SU-DHL-6 (cell line): ENCODE measurements at regions not wholly inside any gene's neighbourhood (a gene's known extent, or its start where the extent isn't known, plus 50 kb on each side); places are given as distances from the start of the nearest gene placed in this dataset.

Source experiments
- H2AFZ ChIP-seq: fragments of 200-600 bp; sonication (generic); 2 replicates; pipeline ENCODE4 v1.6.1; 2014; ENCODE audit warnings: low read depth, mild to moderate bottlenecking, moderate library complexity, mixed read lengths, antibody characterized with exemption, low read length; ENCODE audit not compliant: severe bottlenecking
- H3F3A ChIP-seq: fragments of 200-600 bp; shearing (Covaris generic); 2 replicates; pipeline ENCODE4 v1.6.0; 2016; ENCODE audit warnings: antibody characterized with exemption, mild to moderate bottlenecking; ENCODE audit not compliant: insufficient read depth
- H3K27ac ChIP-seq: fragments of 200-600 bp; sonication (generic); 2 replicates; pipeline ENCODE4 v1.5.1; 2016; ENCODE audit warnings: low read depth, mild to moderate bottlenecking, low read length, moderate library complexity, mixed read lengths
- H3K27me3 ChIP-seq: fragments of 200-600 bp; sonication (generic), shearing (Covaris generic); 2 replicates; pipeline ENCODE4 v1.6.0; 2014; ENCODE audit warnings: mild to moderate bottlenecking, low read length
- H3K36me3 ChIP-seq: fragments of 200-600 bp; sonication (generic); 2 replicates; pipeline ENCODE4 v1.6.1; 2014; ENCODE audit warnings: mild to moderate bottlenecking, low read length, mixed read lengths
- H3K4me2 ChIP-seq: fragments of 300-600, 200-600 bp; shearing (Covaris generic), sonication (generic); 2 replicates; pipeline ENCODE4 v1.6.0; 2014; ENCODE audit warnings: low read length, low read depth, mild to moderate bottlenecking; ENCODE audit not compliant: poor library complexity, severe bottlenecking
- H3K4me3 ChIP-seq: fragments of 200-600 bp; sonication (generic); 2 replicates; pipeline ENCODE4 v1.5.1; 2014; ENCODE audit warnings: antibody characterized with exemption, low read length, mild to moderate bottlenecking, mixed read lengths; ENCODE audit not compliant: insufficient read depth, poor library complexity, severe bottlenecking
- H3K79me2 ChIP-seq: fragments of 200-600 bp; sonication (generic); 2 replicates; pipeline ENCODE4 v1.6.1; 2014; ENCODE audit warnings: mild to moderate bottlenecking, low read length, moderate library complexity; ENCODE audit not compliant: insufficient read depth
- H3K9ac ChIP-seq: fragments of 200-600 bp; sonication (generic); 2 replicates; pipeline ENCODE4 v1.7.0; 2014; ENCODE audit warnings: mild to moderate bottlenecking, low read length
- H3K9me2 ChIP-seq: fragments of 200-600 bp; sonication (generic); replicated peaks from 2 replicates; pipeline ENCODE4 v1.6.1; 2014; ENCODE audit warnings: low read length; ENCODE audit not compliant: insufficient read depth
- H3K9me3 ChIP-seq: fragments of 200-600 bp; sonication (generic); 2 replicates; pipeline ENCODE4 v1.6.1; 2014; ENCODE audit warnings: low read length, mixed read lengths; ENCODE audit not compliant: insufficient read depth
- H4K20me1 ChIP-seq: fragments of 200-600 bp; sonication (generic); 2 replicates; pipeline ENCODE4 v1.6.1; 2014; ENCODE audit warnings: low read depth, mild to moderate bottlenecking, antibody characterized with exemption, low read length, moderate library complexity, mixed read lengths
- EZH2phosphoT487 ChIP-seq: fragments of 200-600 bp; sonication (generic), shearing (Covaris generic); conservative IDR thresholded peaks from 2 replicates; pipeline ENCODE4 v1.6.1; 2018; ENCODE audit warnings: mild to moderate bottlenecking, antibody characterized with exemption, low read length, moderate library complexity, mixed read lengths
- TF ChIP-seq, protein P1 (sequence below): fragments of 200-600 bp; sonication (generic); IDR thresholded peaks from one replicate; pipeline ENCODE4 v1.5.1; 2017; ENCODE audit warnings: antibody characterized with exemption, mild to moderate bottlenecking, low read length, moderate library complexity; ENCODE audit not compliant: insufficient read depth, poor library complexity, severe bottlenecking

DNA sequence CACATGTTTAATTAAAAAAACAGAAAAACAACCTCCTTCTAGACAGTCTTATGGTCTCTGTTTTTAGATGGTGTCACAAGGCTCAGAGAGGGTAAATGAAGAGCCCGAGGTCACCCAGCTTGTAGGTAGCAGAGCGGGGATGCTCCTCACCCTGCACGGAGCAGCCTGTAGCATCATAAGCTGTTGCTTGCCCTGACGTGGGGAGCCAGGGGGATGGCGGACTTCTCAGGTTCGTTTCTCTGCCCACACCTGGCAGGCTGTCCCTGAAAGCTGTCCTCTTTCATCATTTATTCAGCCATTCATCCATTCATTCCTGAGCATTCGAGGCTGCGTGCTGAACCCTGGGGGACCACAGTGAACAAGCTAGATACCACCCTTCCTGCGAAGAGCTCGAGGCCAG, 75.7 kb upstream of the KSR1 start:
- H3K4me2 ChIP-seq = no peak overlapping the region
- H3K9ac ChIP-seq = no peak overlapping the region

DNA sequence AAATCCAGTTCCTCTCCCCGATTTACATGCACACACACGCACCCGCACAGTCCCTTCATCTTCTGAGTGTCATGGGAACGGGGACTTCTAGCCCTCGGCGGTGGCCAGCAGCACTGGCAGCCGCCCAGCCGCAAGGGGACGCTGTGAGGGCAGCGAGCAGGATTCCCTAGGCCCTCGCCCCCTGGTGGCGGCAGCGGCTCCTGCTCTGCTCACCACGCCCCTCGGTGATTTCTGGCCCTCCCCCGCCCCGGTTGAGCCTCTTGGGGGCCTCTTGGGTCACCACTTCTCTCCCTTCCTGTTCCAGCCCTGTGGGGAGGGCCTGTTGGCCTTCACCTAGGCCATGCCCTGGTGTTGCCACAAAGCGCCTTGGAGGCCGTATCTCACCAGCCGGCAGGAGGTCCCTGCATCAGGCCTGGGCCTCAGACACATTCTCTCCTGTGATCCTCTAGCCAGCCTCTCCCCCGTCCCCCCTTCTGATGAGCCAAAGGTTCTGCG, 75.2 kb upstream of the KSR1 start:
- no peaks in the 10 kb centered on the region for H3F3A ChIP-seq
- no peaks in the 10 kb centered on the region for H3K9me2 ChIP-seq
- H3K4me3 ChIP-seq = no peak overlapping the region
- H3K4me2 ChIP-seq = no peak overlapping the region
- H3K27me3 ChIP-seq = no peaks in the 10 kb centered on the region
- no peak for TF ChIP-seq EZH2phosphoT487
- TF ChIP-seq, protein P1, sequence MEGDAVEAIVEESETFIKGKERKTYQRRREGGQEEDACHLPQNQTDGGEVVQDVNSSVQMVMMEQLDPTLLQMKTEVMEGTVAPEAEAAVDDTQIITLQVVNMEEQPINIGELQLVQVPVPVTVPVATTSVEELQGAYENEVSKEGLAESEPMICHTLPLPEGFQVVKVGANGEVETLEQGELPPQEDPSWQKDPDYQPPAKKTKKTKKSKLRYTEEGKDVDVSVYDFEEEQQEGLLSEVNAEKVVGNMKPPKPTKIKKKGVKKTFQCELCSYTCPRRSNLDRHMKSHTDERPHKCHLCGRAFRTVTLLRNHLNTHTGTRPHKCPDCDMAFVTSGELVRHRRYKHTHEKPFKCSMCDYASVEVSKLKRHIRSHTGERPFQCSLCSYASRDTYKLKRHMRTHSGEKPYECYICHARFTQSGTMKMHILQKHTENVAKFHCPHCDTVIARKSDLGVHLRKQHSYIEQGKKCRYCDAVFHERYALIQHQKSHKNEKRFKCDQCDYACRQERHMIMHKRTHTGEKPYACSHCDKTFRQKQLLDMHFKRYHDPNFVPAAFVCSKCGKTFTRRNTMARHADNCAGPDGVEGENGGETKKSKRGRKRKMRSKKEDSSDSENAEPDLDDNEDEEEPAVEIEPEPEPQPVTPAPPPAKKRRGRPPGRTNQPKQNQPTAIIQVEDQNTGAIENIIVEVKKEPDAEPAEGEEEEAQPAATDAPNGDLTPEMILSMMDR = peak; percentile 99
- no peaks in the 10 kb centered on the region for H3K9me3 ChIP-seq
- H2AFZ ChIP-seq = no peak overlapping the region
- no peaks in the 10 kb centered on the region for H3K36me3 ChIP-seq
- H3K9ac ChIP-seq = no peak overlapping the region
- H3K79me2 ChIP-seq = no peaks in the 10 kb centered on the region
- H3K27ac ChIP-seq = no peak overlapping the region
- H4K20me1 ChIP-seq = no peaks in the 10 kb centered on the region

More for the DNA sequence above, 75.7 kb upstream of the KSR1 start:
- no peak overlapping the region for H3K27ac ChIP-seq
- no peaks in the 10 kb centered on the region for H3K27me3 ChIP-seq
- no peaks in the 10 kb centered on the region for H3K79me2 ChIP-seq
- H3K36me3 ChIP-seq = no peaks in the 10 kb centered on the region
- no peaks in the 10 kb centered on the region for H3K9me2 ChIP-seq
- TF ChIP-seq, protein P1 = no peak
- no peak for TF ChIP-seq EZH2phosphoT487
- no peak overlapping the region for H3K4me3 ChIP-seq
- H3F3A ChIP-seq = no peaks in the 10 kb centered on the region
- H3K9me3 ChIP-seq = no peaks in the 10 kb centered on the region
- no peaks in the 10 kb centered on the region for H4K20me1 ChIP-seq
- H2AFZ ChIP-seq = no peak overlapping the region

DNA sequence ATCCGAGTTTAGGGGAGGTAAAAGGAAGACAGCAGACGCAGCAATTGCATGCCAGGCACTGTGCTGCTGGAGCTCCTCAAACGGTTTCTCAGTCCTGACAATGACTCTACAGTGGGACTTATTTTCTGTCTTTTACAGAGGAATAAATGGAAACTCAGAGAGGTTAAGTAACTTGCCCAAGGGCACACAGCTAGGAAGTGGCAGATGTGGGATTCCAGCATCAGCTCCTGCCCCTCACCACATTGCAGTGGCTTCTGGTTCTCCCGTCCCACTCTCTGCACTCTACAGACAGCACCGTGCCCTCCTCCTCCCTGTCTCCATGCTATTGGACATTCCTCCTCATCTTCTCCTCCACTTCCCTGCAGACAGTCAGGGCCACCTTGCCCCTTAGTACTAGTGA, 74.2 kb upstream of the KSR1 start:
- no peak overlapping the region for H3K27ac ChIP-seq

DNA sequence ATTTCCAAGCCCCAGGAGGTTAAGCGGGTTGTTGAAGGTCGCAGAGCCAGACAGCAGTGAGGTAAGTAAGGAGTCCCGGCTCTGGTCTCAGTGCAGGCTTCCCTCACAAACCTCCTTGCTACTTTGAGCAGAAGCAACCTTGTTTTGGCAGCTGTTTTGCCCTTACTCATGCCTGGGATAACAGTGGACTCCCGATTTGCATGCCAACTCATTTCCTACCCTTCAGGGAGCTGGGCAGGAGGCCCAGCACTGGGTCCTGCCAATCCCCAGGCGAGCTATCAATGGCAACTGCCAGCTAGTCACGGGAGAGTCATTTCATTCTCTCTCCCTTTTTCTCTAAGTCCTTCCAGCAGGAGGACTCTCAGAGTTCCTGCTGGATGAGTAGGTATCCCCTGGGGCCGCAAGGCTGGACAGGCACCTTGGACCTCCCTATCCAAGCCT, 72.0 kb upstream of the KSR1 start:
- Histone ChIP-seq H4K20me1 (no peaks in the 10 kb centered on the region), H3K27ac (no peak overlapping the region), H3K4me3 (no peak overlapping the region), H2AFZ (no peak overlapping the region), H3K9me2 (no peaks in the 10 kb centered on the region), H3F3A (no peaks in the 10 kb centered on the region), H3K36me3 (no peaks in the 10 kb centered on the region), H3K9me3 (no peaks in the 10 kb centered on the region), H3K79me2 (no peaks in the 10 kb centered on the region), H3K27me3 (no peaks in the 10 kb centered on the region), H3K9ac (no peak overlapping the region), H3K4me2 (no peak overlapping the region)
- TF ChIP-seq, protein P1 = no peak
- no peak for TF ChIP-seq EZH2phosphoT487

More for the DNA sequence above, 74.2 kb upstream of the KSR1 start:
- Histone ChIP-seq H3K4me3 (no peak overlapping the region), H3K79me2 (no peaks in the 10 kb centered on the region), H3K9me3 (no peaks in the 10 kb centered on the region), H3F3A (no peaks in the 10 kb centered on the region), H3K4me2 (no peak overlapping the region), H2AFZ (no peak overlapping the region), H3K9ac (no peak overlapping the region), H3K27me3 (no peaks in the 10 kb centered on the region), H4K20me1 (no peaks in the 10 kb centered on the region), H3K36me3 (no peaks in the 10 kb centered on the region), H3K9me2 (no peaks in the 10 kb centered on the region)
- no peak for TF ChIP-seq EZH2phosphoT487
